B cell (primary cell): ENCODE measurements at regions not wholly inside any gene's neighbourhood (a gene's known extent, or its start where the extent isn't known, plus 50 kb on each side); places are given as distances from the start of the nearest gene placed in this dataset.

Source experiments
- ATAC-seq: fragments of 200-7000 bp; cut with Tn5 transposase; one replicate; pipeline ENCODE4 v1.10.0; 2021; ENCODE audit warnings: low read depth, mild to moderate bottlenecking, moderate number of reproducible peaks, moderate library complexity
- CTCF ChIA-PET: fragments of 350-600 bp; sonication (Branson Sonifier 250); formaldehyde crosslinking; loops from one replicate; lab custom pipeline; 2021; ENCODE audit warnings: antibody characterized with exemption, inconsistent platforms; lab: Charles Lee
- POLR2A ChIA-PET: fragments of 350-600 bp; sonication (Branson Sonifier 250); formaldehyde crosslinking; loops from one replicate; lab custom pipeline; 2021; ENCODE audit warnings: antibody characterized with exemption; lab: Charles Lee
- DNase-seq: peaks from one replicate; pipeline ENCODE4 v3.0.0; 2013
- H2AFZ ChIP-seq: 2 replicates; pipeline ENCODE4 v1.6.1; 2012; ENCODE audit warnings: mild to moderate bottlenecking, low read depth, low read length; ENCODE audit not compliant: insufficient read depth, poor library complexity, severe bottlenecking
- H3K27ac ChIP-seq, 2 donors: 1 replicate in 1 of 2; 2 replicates in 1 of 2; pipeline ENCODE4 v1.5.1; 2012 to 2013; ENCODE audit warnings: low read length in 2 of 2, mild to moderate bottlenecking in 2 of 2, moderate library complexity in 1 of 2
- H3K27me3 ChIP-seq, 4 experiments: fragments of 200-600 bp in 1 of 4; sonication (generic) in 1 of 4; replicated peaks in 1 of 4; 1 replicate in 2 of 4; 2 replicates in 2 of 4; pipeline versions ENCODE4 v1.6.1 to v1.7.0; 2013 to 2016; ENCODE audit warnings: low read length in 3 of 4, mild to moderate bottlenecking in 2 of 4, mixed read lengths in 1 of 4, moderate library complexity in 1 of 4; ENCODE audit not compliant: insufficient read depth in 4 of 4, control insufficient read depth in 3 of 4; ENCODE audit errors: control extremely low read depth in 1 of 4
- H3K36me3 ChIP-seq, 2 experiments: replicated peaks in 1 of 2; 1 replicate in 1 of 2; 2 replicates in 1 of 2; pipeline versions ENCODE4 v1.6.1 to v1.7.1; 2013; ENCODE audit warnings: low read length in 1 of 2; ENCODE audit not compliant: insufficient read depth in 2 of 2, control insufficient read depth in 1 of 2; ENCODE audit errors: control extremely low read depth in 1 of 2, extremely low read depth in 1 of 2
- H3K4me1 ChIP-seq, 2 donors: fragments of 200-600 bp in 1 of 2; sonication (generic) in 1 of 2; 1 replicate in 1 of 2; 2 replicates in 1 of 2; pipeline versions ENCODE4 v1.5.1 to v1.6.1; 2013 to 2017; ENCODE audit warnings: low read length in 2 of 2; ENCODE audit not compliant: control insufficient read depth in 2 of 2, insufficient read depth in 2 of 2
- H3K4me2 ChIP-seq: replicated peaks from 2 replicates; pipeline ENCODE3; 2012; ENCODE audit warnings: mild to moderate bottlenecking, low read depth, low read length; ENCODE audit not compliant: poor library complexity, severe bottlenecking
- H3K4me3 ChIP-seq, 5 experiments: fragments of 200-600 bp in 1 of 5; sonication (generic) in 1 of 5; 1 replicate in 3 of 5; 2 replicates in 2 of 5; pipeline versions ENCODE4 v1.5.1 to v1.7.0; 2011 to 2016; ENCODE audit warnings: low read length in 4 of 5, mild to moderate bottlenecking in 4 of 5, low read depth in 2 of 5, control low read depth in 1 of 5, moderate library complexity in 1 of 5; ENCODE audit not compliant: insufficient read depth in 1 of 5; ENCODE audit errors: control extremely low read depth in 1 of 5, extremely low read depth in 1 of 5
- H3K79me2 ChIP-seq: fragments of 200-600 bp; sonication (generic); one replicate; pipeline ENCODE4 v1.6.0; 2016; ENCODE audit warnings: low read length; ENCODE audit not compliant: control insufficient read depth, insufficient read depth
- H3K9ac ChIP-seq: fragments of 200-600 bp; sonication (generic); 2 replicates; pipeline ENCODE4 v1.6.1; 2017; ENCODE audit warnings: mild to moderate bottlenecking, low read length, moderate library complexity
- H3K9me3 ChIP-seq, 3 donors: one replicate each; pipeline versions ENCODE4 v1.6.1 to v1.7.1; 2013; ENCODE audit warnings: low read length in 2 of 3; ENCODE audit not compliant: control insufficient read depth in 2 of 3, insufficient read depth in 1 of 3; ENCODE audit errors: control extremely low read depth in 1 of 3
- H4K20me1 ChIP-seq: 2 replicates; pipeline ENCODE4 v1.6.0; 2012; ENCODE audit warnings: mild to moderate bottlenecking, low read length; ENCODE audit not compliant: insufficient read depth, control insufficient read depth, poor library complexity, severe bottlenecking
- H3K27ac Mint-ChIP-seq: one replicate; pipeline ENCODE4 v1.8.0; 2021; ENCODE audit warnings: mixed read lengths
- H3K27me3 Mint-ChIP-seq: one replicate; pipeline ENCODE4 v1.8.0; 2021; ENCODE audit warnings: mixed read lengths
- H3K4me1 Mint-ChIP-seq: one replicate; pipeline ENCODE4 v1.8.0; 2021; ENCODE audit warnings: mixed read lengths
- H3K4me3 Mint-ChIP-seq: one replicate; pipeline ENCODE4 v1.8.0; 2021; ENCODE audit warnings: mixed read lengths
- H3K9me3 Mint-ChIP-seq: one replicate; pipeline ENCODE4 v1.8.0; 2022; ENCODE audit warnings: mixed read lengths; ENCODE audit not compliant: insufficient read depth
- CTCF ChIP-seq: fragments of 200-600 bp; IDR thresholded peaks from one replicate; pipeline ENCODE4 v1.8.0; 2022; ENCODE audit warnings: antibody characterized with exemption, mild to moderate bottlenecking
- EZH2 ChIP-seq: IDR thresholded peaks from 2 replicates; pipeline ENCODE4 v1.6.1; 2012; ENCODE audit warnings: borderline replicate concordance, low read depth, mild to moderate bottlenecking, moderate library complexity, low read length; ENCODE audit not compliant: insufficient read depth, poor library complexity, severe bottlenecking
- WGBS: methylation state at CpG from one replicate; pipeline ENCODE4 v1.1.5; 2013; ENCODE audit warnings: missing lambda C conversion rate; ENCODE audit not compliant: insufficient coverage; 5-methylcytosine and 5-hydroxymethylcytosine counted together
- intact Hi-C: fragments of 100-400 bp; cut with micrococcal nuclease; formaldehyde crosslinking; loops from one replicate; pipeline ENCODE4 v1.10.0; 2022

GRCh38 chr14:71212683-71213107, 305.4 kb downstream of the PCNX1 start:
- no peaks in the 10 kb centered on the region for H4K20me1 ChIP-seq
- ATAC-seq (no peak), DNase-seq (no peak)
- Mint-ChIP-seq H3K4me3 (no peak overlapping the region), H3K9me3 (no peaks in the 10 kb centered on the region), H3K4me1 (no peaks in the 10 kb centered on the region), H3K27ac (no peak overlapping the region), H3K27me3 (peaks cover 7% of the 10 kb centered on the region)
- H3K79me2 ChIP-seq: no peaks in the 10 kb centered on the region
- POLR2A ChIA-PET: no interaction called here
- H3K9me3 ChIP-seq: peaks cover 0 to 10% (median 0%) of the 10 kb centered on the region in 3 donors
- no peak for TF ChIP-seq EZH2
- no peak for TF ChIP-seq CTCF
- intact Hi-C loops: no loop called here
- no peaks in the 10 kb centered on the region for H3K4me1 ChIP-seq
- H2AFZ ChIP-seq: no peak overlapping the region
- CTCF ChIA-PET: no interaction called here
- H3K4me3 ChIP-seq: no peak overlapping the region
- H3K9ac ChIP-seq: no peak overlapping the region
- WGBS: 71% methylated on average over 10 of the region's 10 CpGs
- H3K36me3 ChIP-seq: no peaks in the 10 kb centered on the region
- H3K4me2 ChIP-seq: no peak overlapping the region
- no peaks in the 10 kb centered on the region for H3K27me3 ChIP-seq
- no peak overlapping the region for H3K27ac ChIP-seq

- H3K4me3 Mint-ChIP-seq: no peak overlapping the region
- no CpG with 5 or more reads among the region's 2 CpGs for WGBS
- Histone ChIP-seq H4K20me1 (no peaks in the 10 kb centered on the region), H3K9me3 (peaks cover 0 to 10% (median 0%) of the 10 kb centered on the region in 3 donors), H3K79me2 (no peaks in the 10 kb centered on the region), H2AFZ (no peak overlapping the region), H3K9ac (no peak overlapping the region), H3K4me2 (no peak overlapping the region), H3K27ac (no peak overlapping the region), H3K27me3 (no peaks in the 10 kb centered on the region), H3K4me1 (no peaks in the 10 kb centered on the region), H3K4me3 (no peak overlapping the region), H3K36me3 (no peaks in the 10 kb centered on the region)
- no peak for TF ChIP-seq EZH2
- no peak for TF ChIP-seq CTCF
- no peak overlapping the region for H3K27ac Mint-ChIP-seq
- no peaks in the 10 kb centered on the region for H3K4me1 Mint-ChIP-seq
- intact Hi-C loops: no loop called here
- no peak for ATAC-seq
- no peak for DNase-seq
- no peaks in the 10 kb centered on the region for H3K9me3 Mint-ChIP-seq
- POLR2A ChIA-PET: no interaction called here
- H3K27me3 Mint-ChIP-seq: peaks cover 7% of the 10 kb centered on the region
- CTCF ChIA-PET: no interaction called here
Observed at GRCh38 chr14:71214241-71214640, 307.0 kb downstream of the PCNX1 start.
